GM18498 (cell line): ENCODE measurements at regions not wholly inside any gene's neighbourhood (a gene's known extent, or its start where the extent isn't known, plus 50 kb on each side); places are given as distances from the start of the nearest gene placed in this dataset.

ENCODE experiments used
- ATAC-seq: cut with Tn5 transposase; IDR thresholded peaks from one replicate; pipeline ENCODE4 v1.9.1; 2021; ENCODE audit warnings: mild to moderate bottlenecking, moderate library complexity; ENCODE audit not compliant: unreplicated experiment

DNA sequence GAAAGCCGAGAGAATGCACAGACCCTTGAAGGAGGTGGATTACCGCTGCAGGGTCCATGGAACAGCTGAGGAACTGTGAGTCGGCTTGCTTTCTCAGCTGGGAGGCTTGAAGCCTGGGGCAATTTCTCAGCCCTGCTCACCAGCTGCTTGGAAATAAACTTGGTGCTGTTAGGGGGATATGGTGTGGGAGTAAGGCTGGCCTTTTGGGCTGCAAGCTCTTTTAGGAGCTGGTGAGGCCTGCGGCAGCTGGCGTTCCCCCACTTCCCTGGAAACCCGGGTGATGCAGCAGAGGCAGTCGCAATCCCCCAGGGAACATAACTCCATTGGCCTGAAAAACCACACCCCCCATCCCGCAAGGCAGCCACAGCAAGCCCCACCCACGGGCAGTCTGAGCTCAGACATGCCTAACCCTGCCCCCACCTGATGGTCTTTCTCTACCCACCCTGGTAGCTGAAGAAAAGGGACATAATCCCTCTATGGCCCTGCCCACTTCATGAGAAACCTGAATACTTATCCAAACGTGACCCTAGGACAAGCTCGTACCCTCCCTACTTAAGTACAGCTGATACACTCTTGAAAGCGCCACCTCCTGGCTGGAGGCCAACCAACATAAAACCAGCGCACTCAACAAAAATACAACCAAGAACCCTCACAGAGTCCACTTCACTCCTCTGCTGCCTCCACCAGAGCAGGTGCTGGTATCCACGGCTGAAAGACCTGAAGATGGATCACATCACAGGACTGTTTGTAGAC, 1995.8 kb downstream of the NCAM2 start:
- ATAC-seq: no peak

DNA sequence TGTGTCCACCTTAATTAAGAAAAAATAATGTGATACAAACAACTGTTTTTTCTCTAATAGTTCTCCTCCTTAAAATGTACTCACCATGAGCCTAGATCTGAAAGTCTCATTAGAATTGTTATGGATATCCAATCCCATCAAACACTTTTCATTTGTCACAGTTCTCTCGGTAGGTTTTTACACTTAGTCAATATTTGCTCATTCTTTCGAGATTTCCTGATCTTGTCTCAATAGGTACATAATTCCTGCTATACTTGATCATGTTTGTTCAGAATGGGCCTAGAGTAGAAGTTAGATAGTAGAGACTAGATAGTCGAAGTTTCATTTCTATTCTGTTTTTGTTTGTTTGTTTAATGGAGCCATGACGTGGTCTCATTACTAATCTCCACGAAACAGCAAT, 2005.7 kb downstream of the NCAM2 start:
- no peak for ATAC-seq

DNA sequence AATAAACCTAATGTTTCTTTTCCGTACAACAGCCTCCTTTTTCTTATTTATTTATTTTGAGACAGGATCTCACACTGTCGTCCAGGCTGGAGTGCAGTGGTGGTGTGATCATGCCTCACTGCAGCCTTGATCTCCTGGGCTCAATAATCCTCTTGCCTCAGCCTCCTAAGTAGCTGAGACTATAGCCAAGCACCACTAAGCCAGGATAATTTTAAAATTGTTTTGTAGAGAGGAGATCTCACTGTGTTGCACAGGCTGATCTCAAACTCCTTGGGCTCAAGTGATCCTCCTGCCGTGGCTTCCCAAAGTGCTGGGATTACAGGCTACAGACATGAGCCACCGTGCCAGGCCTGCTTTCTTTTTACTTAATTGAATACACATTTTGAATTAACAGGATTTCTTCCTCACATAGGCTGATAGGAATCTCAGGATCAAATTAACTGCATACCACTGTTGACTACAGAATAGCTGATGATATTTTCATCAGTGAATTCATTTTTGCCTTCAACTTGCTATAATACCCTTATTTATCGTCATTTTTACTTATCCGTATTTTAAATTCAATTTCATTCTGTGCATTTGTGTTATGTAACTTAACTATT, 2010.5 kb downstream of the NCAM2 start:
- ATAC-seq: no peak

DNA sequence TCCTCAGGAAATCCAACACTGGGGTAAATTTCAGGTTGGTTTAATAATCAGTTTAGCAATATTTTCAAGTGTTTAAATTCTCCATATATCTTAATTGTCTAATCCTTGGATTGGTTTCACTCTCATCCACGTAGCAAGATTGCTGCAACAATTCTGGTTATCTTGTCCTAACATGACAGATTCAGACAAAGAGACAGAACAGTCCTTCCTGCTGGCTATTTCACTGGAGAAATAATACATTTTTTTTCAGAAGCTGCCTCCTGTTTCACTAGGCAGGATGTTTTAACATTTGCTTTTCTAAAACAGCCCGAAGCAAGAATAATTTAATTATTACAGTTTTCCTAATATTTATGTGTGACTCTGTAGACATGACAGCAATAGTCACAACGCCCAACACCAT, 2011.2 kb downstream of the NCAM2 start:
- ATAC-seq: no peak

DNA sequence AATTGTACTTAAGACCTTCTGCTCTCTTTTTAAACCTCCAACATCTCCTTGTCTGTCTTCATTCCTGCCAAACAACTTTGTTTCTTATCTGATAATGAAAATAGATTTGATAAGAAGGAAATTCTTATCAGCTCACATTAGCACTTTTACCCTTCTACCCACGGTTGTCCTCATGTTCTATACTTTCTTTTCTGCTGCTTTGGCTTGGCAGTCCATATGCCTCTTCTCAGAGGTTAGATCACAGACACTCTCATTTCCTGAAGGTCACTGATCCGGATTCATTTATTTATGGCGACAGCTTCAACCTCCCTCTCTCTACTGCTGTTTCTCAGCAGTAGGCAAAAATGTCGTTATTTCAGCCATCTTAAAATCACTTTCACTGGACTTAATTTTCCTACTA, 2015.8 kb downstream of the NCAM2 start:
- no peak for ATAC-seq

DNA sequence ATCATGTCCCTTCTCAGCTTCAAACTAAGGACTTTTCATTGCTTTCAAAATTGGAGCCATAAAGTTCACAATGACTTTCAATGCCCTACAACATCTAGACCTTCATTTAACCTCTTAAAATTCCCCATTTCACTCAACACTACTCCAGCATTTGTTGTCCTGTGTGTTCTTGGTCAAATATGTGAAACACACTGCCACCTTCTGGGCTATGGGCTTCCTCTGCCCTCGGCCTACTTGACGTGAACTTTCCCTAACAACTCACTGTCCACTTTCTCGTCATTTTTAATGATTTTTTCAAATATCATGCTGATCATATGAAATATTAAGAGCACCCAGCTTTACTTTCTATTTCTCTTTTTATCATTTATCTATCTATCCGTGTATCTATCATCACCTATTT, 2018.4 kb downstream of the NCAM2 start:
- no peak for ATAC-seq

DNA sequence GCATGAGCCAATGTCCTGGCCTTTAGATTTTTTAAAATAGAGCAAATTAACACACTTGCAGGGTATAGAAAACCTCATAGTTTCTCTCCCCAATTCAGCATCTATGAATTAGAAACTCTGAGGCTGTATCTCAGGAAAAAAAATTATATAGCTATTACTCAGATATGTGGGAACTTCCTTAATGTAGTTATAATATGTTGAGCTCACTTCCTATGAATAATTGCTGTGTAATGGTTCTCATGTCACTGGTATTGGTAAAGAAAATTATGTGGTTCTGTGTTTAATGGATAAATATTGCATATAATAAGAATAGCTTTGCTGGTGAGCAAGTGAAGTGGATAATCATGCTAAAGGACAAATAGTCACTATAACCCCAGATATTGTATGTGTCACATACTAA, 2019.8 kb downstream of the NCAM2 start:
- ATAC-seq: no peak

DNA sequence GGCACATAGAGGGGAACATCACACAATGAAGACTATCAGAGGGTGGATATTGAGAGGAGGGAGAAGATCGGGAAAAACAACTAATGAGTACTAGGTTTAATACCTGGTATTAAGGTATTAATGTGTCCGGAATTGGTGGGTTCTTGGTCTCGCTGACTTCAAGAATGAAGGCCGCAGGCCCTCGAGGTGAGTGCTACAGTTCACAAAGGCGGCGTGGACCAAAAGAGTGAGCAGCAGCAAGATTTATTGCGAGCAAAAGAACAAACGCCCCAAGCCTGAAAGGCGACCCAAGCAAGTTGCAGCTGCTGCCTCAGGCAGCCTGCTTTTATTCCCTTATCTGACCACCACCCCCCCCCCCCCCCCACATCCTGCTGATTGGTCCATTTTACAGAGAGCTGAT, 2022.8 kb downstream of the NCAM2 start:
- no peak for ATAC-seq

DNA sequence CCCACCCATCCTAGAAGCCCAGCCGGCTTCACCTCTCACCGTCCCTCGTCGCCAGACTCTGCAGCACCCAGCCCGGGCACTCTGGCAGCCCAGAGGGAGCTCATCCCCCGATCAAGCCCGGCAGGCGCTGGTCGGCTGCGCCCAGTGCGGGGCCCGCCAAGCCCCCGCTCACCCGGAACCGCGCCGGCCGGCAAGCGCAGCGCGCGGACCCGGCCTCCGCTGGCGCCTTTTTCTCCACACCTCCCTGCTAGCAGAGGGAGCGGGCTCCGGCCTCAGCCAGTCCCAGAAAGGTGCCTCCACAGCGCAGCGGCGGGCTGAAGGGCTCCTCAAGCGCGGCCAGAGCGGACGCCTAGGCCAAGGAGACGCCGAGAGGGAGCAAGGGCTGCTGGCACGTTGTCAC, 2023.3 kb downstream of the NCAM2 start:
- ATAC-seq: no peak

DNA sequence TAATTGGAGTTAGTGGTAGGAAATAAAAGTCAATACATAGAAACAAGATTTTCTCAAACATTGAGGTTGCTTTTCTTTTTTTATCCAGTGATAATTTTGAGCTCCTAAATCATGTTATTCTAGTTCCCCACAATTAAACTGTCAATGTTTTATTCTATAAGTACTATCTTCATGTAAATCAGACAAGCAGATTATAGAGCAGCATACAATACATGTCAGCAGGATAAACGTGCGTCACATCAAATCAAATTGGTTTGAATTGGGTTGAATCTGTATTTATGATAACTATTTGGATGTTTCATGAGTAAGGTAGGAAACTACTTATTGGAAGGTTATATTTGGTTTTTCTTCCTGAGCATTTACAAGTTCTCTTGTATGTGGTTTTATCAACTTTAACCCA, 2028.7 kb downstream of the NCAM2 start:
- ATAC-seq: no peak

DNA sequence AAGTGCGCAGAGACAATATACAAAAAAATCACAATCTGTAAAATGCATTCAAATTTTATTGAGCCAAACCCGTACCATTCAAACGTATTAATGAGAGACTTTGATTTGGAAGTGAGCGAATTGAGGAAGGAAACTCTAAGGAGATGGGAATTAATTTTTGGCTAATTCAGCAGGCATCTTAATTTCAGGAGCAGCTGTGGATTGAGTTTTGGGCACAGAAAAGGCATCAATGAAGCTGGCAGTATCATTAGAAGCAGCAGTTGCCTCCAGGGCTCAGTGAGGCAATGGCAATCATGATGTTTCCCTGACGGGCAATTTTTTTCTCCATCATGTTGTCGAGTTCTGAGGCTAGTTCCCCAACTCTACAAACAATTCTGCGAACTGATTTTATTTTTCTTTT, 2041.6 kb downstream of the NCAM2 start:
- ATAC-seq: no peak

DNA sequence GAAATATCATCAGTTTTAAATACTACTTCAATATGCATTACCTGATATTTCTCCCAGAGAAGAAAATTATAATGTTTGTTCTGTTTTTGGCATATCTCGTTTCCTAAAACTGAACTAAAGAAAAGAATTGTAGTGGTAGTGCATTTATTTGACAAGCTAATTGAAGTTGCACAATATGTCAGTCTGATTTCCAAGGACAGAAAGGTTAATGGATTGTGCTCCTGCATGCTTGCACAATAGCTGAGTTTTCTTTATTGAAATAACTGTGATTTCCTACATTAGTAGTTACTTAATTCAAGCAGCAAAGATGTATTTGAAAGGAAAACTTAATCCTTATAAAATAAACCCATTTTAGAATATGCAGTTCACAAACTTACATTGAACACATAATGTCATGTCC, 2047.7 kb downstream of the NCAM2 start:
- ATAC-seq: no peak

DNA sequence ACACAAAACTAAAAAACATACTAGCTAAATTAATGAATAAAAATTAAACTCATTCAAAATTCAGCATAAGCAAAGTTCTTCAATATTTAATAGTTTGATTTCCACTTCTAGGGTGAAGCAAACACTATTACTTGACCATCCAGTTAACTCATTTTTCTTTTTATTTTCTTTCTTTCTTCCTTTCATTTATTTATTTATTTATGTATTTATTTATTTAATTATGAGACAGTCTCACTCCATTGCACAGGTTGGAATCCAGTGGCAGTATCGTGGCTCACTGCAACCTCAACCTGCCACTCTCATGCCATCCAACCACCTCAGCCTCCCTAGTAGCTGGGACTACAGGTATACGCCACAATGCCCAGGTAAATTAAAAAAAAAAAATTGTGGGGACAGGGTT, 2069.5 kb downstream of the NCAM2 start:
- ATAC-seq: no peak

DNA sequence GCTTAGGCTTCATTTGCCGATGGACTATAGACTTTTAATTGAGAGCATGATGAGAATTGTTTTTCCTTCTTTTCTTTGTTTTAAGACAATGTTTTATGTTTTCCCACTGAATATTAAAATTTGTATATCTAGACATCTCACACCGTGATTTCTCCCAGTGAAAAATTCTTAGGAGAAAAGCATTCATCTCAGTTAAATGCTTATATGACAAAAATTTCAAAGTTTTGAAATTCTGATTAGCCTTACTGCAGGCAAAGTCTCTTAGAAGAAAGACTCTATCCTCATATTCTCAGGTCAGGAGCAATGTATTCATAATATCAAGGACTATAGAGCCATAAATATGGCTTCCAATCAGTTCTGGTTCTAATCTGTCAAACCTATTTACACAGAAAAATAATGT, 2085.0 kb downstream of the NCAM2 start:
- no peak for ATAC-seq

DNA sequence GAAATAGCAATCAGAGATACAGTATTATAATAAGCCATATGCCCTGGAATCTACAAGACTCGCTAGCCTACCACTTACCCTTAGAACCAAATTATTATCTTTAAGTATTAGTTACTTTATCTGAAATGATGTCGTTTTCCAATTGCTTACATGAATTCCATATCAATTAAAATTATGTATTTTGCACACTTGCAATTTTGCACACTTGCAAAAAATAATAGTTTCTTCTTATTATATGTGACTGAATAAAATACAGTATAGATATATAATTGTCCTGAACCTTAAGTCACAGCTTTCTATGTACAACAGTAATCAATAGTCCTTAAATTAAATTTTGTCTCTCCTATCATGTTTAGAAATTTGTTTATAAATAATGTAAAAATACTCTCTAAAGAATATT, 2095.1 kb downstream of the NCAM2 start:
- ATAC-seq: no peak

DNA sequence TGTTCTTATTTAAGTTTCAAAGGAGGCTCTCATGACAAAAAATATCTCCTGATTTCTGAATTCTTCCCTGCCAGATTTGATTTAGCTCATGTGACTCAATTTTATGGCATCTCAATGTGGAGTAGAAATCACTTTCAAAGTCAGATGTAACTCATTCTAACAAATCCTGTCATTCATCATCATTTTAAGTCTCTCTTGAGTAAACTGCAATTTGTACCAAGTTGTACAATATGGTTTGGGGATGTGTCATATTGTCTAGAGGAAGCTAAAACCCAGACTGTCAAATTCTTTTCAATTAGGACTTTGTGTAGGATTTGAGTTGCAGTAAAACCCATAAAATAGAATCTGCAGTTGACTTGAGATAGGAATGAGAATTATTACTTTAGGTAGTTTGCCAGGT, 2101.0 kb downstream of the NCAM2 start:
- ATAC-seq: no peak

DNA sequence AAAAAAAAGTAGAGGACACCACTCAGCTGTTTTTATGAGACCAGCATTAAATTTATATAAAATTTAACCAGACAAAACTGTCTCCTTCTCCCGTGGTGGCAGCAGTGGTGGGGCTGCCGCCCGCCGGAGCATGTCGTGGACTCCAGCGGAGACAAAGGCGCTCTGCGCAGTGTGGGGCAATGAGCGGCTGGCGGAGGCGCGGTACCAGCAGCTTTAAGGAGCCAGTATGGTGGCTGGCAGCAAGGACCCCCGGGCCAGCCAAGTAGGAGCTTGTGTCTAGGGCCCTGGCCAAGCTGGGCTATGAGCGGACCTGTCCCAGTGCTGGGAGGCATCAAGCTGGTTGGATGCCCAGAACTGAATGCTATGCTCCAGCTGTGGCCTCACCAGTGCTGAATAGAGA, 2102.9 kb downstream of the NCAM2 start:
- ATAC-seq: no peak

DNA sequence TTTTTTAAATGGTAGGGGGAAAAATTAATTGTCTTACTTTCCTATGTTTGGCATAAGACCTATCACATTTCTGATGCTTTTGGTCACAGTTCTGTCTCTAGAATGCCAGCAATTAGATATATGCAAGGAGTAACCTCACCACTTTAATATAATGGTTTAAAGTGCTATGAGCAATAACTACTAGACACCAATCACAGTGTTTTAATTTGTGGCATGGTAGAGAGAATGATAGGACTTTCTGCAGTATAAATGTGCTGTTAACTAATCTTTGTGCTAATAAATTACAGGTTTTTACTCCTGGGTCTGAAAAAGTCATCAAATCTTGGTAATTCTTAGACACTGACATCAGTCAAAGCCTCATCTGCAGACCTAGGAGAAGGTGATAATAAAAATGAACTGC, 2110.3 kb downstream of the NCAM2 start:
- no peak for ATAC-seq

DNA sequence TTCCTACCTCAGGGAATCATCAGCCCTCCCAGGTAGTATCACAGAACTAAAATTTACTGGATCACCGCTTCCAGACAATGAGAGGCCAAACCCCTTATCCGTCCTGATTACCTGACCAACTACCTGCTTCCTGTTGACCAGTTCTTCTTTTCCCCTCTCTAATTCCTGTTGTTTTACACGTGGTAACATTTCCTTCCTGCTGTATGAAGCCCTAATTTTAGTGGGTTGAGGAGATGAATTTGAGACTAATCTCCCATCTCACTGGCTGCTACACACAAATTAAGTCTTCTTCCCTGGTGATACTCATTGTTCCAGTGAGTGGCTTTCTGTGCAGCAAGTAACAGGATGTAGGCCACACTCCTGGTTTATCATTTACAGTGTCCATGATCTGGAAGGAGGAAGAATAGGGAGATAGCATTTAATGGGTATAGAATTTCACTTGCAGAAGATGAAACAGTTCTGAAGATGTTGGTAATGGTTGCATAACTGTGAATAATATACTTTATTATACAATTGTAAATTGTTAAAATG, 2112.9 kb downstream of the NCAM2 start:
- ATAC-seq: no peak

DNA sequence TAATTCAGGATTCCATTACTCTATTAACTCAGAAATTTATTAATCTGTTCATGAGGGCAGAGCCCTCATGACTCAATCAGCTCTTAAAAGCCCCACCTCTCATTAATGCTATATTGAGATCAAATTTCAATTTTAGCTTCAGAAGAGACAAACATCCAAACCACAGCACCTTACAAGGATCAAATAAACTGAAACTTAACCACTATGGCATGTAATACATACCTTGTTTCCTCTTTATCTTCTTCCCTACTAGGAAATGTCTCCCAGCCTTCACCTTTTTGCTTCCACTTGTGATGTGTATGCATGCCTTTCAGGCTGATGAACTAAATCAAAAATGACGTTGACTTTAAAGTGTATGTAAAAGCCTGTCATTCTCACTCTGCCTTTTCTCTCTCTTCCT, 2121.3 kb downstream of the NCAM2 start:
- no peak for ATAC-seq

DNA sequence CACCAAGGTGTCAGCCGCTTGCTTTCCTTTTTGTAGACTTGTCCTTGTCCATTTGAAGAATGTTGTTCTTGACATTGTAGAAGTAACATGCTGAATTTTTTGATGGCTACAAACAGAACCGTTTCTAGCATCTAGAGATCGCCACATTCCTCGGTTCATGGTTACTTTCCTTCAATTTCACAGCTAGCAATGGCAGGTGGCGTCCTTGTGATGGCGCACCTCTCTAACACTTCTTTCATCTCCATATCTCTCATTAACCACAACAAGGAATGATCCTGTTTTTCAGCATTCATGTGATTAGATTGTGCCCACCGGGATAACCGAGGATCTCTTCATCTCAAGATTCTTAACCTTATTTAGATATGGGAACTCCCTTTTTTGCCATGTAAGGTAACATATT, 2129.8 kb downstream of the NCAM2 start:
- ATAC-seq: no peak

DNA sequence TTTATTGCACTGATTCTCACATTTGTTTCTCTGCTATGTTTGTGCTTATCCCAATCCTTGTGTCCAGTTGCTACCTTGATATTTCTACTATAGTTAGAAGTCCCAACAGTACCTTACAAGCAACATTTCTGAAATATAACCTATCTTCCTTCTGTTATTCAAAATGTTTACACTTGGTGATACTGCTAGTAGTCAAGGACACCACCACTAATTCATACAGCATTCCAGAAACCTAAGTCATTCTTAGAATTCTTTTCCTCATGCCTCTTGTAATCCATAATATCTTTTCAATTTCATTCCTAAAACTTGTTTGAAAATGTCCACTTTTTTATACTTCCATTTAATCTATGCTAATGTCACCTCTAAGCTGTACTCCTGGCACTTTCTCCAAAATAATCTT, 2132.1 kb downstream of the NCAM2 start:
- no peak for ATAC-seq

DNA sequence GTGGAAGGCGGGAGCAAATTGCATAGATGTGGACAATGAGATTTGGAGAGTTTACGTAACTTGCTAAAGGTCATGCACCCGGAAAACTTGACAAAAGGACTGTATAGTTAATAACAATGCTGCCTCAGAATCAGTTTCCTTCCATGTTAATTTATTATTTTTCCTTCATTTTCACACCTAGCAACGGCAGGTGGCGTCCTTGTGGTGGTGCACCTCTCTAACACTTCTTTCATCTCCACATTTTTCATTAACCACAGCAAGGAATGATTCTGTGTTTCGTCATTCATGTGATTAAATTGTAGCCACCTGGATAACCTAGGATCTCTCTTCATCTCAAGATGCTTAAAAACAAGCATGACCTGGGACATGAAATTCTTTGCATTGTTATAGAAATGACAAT, 2133.0 kb downstream of the NCAM2 start:
- no peak for ATAC-seq
